NCI-H748 (cell line): ENCODE measurements at regions not wholly inside any gene's neighbourhood (a gene's known extent, or its start where the extent isn't known, plus 50 kb on each side); places are given as distances from the start of the nearest gene placed in this dataset.
"Not testable (repeated sequence)": the region's sequence is repeated elsewhere in the genome, so short reads cannot be mapped to it uniquely, and the experiment has no call there.

Experiments used
- DNase-seq: peaks from one replicate; lab custom pipeline; 2025; ENCODE audit not compliant: unreplicated experiment; lab: John Stamatoyannopoulos, UW

DNA sequence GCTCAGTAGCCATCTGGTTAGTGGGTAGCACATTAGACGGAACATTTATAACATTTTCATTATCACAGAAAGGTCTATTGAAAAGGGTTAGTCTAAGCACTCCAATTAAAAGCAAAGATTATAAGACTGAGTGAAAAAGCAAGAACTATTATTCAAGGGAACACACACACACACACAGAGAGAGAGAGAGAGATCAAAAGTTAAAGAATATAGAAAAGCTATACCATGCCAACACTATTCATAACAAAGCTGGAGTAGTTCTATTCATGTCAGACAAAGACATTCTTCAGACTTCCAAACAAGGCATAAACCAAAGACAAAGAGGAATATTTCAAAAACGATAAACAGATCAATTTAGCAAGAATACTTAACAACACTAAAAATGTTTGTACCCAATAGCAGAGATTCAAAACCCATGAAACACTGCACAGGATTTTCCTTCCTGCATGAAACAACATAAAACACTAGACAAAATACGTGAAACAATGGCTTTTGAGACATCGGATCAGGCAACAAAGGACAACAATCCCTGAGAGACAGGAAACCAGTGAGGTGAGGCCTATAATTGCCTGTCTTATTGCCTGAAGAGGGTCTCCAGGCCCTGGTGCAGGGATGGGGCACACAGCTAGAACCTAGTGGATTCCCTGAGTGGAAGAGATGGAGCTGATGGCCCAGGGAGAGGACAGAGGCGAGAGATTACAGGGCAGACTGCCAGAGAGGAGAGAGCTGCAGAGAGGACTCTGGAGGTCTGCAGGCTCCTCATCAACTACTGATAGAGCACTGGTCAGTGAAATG lies 83.6 kb upstream of the NPAS2 start:
- DNase-seq: no peak

DNA sequence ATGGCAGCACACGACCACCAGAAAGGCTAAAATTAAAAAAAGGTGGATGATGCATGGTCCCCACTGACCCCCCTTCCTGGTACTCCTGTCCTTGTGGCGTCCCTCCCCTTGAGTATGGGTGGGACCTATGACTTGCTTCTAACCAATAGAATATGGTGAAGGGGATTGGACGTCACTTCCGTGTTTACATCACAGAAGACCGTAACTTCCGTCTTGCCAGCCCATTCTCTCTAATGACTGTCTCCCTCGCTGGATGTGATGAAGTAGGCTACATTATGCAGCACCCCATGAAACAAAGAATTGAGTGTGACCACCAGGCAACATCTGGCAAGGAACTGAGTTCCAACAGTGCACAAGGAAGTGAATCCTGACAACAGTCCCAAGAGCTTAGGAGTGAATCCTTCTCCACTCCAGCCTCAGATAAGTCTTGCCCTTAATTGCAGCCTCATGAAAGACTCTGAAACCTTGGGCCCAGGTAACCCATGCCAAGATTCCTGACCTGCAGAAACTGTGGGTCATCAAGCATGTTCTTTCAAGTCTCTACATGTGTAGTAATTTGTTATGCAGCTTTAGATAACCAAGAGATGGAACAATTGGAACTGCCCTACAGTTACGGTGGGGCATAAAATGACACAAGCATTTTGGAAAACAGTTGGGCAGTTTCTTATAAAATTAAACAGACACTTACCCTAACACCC lies 80.1 kb upstream of the NPAS2 start:
- DNase-seq: peak; percentile 47

DNA sequence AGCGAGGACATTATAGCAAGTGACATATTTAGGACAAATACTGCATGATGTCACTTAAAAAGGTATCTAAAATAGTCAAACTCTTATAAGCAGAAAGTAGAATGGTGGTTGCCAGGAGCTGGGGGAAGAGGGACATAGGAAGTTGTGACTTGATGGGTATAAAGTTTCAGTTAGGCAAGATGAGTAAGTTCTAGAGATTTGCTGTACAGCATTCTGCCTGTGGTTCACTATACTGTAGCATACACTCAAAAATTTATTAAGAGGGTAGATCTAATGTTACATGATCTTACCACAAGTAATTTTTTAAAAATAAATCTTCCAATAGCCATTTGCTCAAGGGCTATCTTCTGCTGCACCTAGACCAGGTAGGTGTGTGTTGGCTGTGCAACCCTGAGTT lies 78.1 kb upstream of the NPAS2 start:
- no peak for DNase-seq

DNA sequence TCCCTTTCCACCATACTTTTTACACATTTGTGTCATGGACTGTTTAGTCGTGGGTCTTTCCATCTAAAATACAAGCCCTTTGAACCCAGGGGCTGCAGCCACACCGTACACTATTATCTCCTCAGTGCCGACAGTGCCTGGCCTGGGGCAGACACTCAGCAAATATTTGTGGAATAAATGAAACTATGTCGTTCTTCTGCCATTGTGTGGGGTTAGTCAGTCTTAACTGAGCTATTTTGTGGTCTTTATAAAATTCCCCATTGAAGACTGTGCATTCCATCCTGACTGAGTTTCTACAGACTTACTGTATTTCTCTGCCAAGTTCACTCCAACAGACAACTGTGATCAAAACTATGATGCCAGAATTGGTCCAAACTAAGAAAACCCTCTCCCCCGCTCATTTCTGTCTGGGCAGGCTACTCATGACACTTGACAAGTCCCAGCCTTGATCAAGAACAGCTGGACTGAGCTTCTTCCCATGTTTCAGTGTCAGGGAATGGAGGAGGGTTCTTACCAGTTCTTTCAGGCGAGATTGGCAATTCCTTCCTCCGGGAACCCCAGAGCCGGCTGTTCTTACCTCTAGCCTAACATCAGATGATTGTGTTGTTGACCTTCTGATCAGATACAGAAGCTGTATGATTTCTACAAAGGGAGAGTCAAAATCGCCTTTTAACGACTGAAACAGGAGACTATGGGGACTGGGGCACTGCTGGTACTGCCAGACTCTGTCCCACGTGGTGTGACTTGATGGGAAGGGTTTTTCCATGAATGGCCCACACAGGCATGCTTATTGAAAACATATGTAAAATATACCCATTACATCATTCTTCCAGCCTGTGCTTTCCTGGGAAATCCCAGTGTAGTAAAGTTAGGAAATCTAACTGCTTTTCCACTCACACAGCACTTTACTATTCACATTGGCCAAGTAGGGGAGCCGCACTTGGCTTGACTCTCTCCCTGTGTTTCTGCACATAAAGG lies 77.4 kb upstream of the NPAS2 start:
- DNase-seq: no peak

DNA sequence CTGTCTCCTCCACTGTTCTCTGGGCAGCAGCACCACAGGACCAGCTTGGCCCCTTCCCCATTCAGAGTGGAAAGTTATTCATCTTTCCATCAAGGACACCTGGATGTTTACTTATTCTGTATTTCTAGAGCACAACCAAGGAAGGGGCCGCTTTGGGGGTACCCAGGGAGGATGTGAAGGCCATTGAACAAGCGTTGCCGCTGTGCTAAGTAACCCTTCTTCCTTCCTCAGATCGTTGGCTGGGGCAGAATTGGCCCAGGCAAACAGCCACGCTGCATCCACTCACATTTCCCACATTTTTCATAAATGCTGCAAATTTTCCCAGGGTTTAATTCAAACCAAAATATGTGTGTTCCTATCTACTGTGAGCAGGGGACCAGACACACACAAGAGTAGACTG lies 76.2 kb upstream of the NPAS2 start:
- no peak for DNase-seq

DNA sequence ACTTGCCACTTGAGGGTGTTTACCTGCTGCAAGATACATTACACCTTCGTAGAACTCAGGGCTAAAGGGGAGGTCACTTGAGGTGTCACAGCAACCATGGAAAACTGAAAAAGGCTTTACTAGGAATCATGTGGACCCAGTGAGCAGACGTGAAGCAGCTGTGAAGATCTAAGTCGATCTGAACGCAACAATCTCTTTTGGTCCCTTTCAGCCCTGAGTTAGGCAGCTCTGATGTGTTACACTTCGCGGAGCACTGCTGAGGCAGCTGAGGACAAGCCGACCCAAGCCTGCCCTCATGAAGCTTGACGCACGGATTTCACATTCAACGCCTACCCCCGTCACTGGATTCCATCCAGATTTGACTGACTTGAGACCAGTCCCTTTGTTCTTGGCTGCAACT lies 75.8 kb upstream of the NPAS2 start:
- no peak for DNase-seq

DNA sequence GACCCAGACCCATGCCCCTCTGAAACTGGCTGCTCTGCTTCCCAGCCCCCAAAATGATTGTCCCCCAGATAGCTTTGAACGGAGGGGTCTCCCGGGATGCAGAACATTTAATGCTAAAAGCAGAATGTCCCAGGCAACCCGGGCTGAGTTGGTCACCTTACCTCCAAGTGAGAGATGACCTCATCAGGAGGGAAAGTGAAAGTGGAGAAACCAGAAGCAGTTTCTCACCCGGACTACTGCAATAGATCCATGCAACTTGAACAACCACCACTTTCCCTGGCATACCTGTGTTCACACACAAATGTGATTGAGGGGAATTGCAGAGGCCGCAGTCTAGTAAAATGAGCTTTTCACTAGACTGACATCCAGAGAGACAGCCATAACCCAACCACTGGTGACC lies 75.3 kb upstream of the NPAS2 start:
- no peak for DNase-seq

DNA sequence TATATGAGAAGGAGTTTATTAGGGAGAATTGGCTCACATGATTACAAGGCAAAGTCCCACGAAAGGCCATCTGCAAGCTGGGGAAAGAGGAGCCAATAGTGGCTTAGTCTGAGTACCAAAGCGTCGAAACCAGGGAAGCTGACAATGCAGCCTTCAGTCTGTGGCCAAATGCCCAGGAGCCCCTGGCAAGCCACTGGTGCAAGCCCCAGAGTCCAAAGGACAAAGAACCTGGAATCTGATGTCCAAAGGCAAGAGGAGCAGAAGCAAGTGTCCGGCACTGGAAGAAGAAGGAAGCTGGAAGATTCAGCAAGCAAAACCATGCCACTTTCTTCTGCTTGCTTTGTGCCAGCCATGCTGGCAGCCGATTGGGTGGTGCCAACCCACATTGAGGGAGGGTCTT lies 74.3 kb upstream of the NPAS2 start:
- no peak for DNase-seq

DNA sequence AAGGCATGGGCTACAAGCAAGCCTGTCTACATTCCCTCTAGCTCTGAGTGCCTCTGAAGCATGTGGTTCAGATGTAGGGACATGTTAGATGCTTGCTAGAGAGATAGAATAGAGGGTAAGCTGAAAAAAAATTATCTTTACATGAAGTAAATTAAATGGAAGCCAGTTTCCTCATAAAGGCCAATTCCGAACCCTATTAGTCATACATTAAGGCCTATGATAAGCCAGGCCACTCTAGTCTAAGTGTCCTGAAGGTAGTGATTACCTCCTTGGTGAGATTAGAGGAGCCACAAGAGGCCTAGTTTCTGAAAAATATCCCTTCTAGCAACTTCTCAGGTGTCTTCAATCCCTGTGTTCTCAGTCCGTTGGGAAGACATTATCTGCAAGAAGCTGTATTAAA lies 72.4 kb upstream of the NPAS2 start:
- no peak for DNase-seq

DNA sequence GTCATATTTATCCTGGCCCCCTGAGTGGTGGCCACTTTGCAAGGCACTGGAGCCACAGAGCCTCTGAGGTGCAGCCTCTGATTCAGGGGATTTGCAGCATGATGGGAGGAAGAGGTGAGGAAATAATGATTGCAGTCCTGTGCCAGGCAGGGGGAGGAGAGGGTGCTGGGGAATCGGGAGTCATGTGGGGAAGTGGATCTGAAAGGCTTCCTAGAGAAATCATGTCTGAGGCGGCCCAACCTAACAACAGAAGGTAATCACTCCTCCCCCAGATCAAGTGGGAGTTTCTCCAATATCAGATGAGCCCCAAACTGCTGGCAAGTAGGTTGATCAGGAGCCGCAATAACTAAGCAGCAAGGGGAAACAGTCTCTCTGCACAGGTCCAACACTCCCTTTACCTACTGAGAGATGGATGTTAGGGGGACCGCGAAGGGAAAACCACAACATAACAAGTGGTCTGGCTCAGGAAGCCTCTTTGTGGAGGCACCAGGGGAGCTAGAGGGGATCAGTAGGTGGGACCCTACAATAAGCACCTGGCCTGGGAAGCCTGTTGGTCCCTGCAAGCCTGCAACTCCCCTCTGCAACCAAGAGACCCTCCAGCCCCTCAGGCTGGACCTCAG lies 71.8 kb upstream of the NPAS2 start:
- no peak for DNase-seq

DNA sequence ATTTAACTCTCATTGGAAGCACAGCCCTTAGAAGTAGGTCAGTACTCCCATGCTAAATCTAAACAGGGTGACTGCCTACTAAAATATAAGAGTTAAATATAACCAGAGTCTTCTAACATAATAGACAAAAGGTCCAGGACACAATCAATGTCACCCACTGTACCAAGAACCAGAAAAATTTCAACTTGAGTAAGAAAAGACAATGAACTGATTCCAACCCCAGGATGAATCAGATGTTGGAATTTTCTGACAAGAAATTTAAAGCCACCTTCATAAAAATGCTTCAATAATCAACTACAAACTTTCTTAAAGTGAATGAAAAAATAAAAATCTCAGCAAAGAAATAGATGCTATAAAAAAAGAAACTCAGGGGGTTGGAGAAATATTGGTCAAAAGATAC lies 71.3 kb upstream of the NPAS2 start:
- no peak for DNase-seq

DNA sequence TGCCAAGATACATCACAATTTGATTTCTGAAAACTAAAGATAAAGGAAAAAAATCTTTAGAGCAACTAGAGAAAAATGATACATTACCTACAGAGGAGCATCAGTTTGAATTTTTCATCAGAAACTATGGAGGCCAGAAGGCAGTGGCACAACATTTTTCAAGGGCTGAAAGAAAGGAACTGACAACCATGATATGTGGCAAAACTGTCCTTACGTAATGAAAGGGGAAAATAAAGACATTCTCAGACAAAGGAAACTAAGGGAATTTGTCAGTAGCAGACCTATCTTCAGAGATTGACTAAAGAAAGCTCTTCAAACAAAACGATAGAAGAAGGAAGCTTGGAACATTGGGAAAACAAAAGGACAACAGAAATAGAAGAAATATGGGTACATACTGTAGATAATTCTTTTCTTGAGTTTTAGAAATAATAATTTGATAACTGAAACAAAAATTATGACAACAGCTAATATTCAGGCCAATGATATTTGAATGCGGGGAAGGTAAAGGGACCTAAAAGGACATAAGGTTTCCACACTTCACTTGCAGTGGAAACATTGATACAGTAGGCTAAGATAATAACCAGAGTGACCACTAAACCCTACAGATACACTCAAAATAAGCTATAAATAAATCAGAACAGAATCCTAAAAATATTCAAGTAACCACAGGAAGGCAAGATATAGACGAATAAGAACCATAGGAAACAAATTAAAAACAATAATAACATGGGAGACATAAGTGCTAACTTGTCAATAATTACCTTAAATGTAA lies 70.0 kb upstream of the NPAS2 start:
- DNase-seq: no peak

DNA sequence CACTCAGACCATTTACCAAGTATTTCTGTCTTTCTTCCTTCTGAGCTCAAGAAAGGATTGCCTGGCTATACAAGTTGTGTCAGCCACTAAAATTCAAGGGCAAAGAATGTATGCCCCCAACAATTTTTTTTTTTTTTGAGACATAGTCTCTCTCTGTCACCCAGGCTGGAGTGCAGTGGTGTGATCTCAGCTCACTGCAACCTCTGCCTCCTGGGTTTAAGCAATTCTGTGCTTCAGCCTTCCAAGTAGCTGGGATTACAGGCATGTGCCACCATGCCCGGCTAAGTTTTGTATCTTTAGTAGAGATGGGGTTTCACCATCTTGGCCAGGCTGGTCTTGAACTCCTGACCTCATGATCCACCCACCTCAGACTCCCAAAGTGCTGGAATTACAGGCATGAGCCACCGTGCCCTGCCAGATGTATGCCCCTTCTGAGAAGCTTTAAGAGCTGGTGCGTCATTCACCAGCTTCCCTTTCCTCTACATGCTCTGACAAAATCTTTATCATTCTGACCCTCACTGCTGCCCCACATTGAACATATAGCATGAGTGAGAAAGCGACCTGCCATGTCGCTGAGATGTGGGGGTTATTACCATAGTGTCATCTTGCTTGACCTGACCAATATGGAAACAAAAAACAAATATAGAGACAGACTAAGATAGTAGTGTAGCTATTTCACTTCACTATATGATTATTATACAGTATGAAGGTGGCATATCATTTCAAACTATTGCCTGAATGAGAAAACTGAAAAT lies 67.9 kb upstream of the NPAS2 start:
- DNase-seq: not testable (repeated sequence)

DNA sequence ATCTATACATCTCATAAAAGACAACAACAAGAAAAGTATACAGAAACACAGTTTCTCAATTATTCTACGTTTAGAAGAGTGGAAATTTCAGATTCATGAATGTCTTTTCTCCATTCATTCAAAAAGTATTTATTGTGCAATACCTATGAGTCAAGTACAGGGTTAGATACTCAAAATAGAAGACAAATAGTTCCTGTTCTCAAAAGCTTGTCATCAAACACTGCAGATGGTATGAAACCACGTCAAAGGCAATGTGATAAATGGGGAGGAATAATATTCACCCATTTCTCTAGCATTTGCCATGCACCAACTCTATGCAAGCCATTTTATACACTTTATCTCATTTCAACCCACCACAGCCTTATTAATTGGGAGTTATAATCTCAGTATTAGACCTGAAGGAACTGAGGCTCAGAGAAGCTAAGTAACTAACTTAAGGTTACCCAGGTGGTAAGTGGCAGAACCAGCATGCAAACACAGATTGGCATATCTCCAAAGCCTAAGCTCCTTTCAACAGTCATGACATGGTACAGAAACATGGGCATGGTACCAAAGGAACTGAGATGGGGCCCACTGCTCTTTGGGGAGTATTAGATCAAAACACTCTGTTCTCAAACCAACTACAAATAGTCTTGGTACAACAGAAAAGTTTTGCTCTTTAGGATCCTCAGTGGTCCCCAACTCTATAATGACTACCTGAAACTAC lies 67.2 kb upstream of the NPAS2 start:
- DNase-seq: no peak

DNA sequence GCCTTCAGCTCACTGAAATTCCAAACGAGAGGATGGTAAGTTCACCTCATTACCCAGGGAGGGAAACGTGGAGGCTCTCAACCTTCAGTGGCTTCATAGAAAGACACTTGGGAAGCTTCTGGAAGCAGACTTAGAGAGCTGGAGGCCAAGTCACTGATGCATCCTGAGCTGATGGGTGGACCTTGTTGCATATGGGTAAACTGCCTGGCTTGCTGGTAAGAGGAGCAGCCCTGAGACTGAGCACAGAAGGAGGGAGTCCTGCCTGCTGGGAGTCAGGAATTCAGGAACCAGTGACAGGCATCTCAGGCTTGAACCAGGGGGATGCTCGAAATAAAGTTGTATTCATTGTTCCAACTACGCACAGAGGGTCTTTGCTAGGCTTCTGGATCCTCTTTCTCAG lies 66.5 kb upstream of the NPAS2 start:
- no peak for DNase-seq

DNA sequence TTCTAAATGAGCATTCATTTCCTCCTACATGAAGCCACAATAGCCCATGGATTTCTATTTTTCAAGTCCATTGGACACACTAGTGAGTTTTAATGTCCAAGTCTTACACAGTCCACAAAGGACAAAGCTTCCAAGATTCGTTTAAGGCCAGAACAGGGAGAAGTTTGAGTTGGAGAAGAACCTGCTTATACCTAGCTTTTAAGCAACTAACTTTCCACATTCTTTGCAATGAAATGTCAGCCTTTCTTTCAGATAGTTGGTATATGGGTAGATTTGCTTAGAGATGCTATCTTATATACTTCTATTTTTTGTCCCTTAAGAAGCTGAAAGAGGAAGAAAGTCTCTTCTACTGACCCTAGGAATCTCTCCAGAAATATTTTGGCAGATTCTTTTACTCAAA lies 66.1 kb upstream of the NPAS2 start:
- DNase-seq: no peak

DNA sequence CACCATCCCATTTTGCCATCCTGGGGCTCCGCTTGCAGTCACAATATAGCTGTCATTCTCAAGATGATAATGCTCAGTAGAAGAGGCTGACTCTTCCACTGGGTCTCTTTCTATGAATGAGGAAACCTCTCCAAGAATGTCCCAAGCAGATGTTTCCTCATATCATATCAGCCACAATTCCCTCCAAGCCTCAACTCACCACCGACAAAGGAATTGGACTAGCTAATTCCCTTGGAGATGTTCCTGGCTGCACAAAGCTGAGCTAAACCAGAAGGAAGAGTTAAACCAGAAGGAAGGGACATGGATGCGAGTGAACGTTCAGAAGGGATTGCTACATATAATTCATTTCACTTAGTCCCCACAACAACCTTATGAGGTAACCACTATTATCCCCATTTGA lies 65.0 kb upstream of the NPAS2 start:
- no peak for DNase-seq

DNA sequence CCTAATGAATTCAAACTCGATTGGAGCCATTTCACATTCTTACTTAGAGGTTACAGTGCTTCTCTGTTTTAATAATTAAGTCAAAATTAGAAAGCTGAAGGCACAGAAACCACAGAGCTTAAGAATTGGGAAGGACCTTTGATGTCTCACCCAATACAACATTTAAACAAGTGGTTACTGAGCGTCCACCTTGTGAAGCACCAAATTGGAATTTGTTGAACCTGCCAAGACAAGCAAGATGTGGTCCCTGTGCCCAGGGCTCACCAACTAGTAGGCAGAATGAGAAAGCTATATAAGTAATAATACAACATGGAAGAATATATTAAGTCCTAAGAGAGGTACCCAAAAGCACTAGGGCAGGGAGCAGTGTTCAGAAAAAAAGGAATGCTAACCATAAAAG lies 64.5 kb upstream of the NPAS2 start:
- DNase-seq: no peak

DNA sequence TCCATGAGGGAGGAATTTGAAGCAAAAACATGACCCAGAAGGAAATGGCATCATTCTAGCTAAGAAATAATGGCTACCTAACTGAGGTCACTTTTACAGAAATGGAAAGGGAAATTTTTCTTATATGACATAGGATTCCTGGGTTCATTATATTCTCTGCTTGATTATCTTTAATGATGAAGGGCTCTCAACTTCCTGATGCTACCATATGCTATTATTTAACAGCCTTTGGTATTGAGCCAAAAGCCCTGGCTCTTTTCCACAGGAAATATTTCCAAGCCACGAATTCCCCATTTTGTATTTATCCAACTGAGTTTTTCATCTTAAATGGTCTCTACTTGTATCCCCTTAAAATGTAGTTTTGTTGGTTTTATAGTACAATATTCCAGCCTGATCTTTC lies 63.2 kb upstream of the NPAS2 start:
- DNase-seq: no peak
